ENCODE measurements at regions not wholly inside any gene's neighbourhood (a gene's known extent, or its start where the extent isn't known, plus 50 kb on each side); places are given as distances from the start of the nearest gene placed in this dataset.
"Not testable (repeated sequence)": the region's sequence is repeated elsewhere in the genome, so short reads cannot be mapped to it uniquely, and the experiment has no call there.

DNA sequence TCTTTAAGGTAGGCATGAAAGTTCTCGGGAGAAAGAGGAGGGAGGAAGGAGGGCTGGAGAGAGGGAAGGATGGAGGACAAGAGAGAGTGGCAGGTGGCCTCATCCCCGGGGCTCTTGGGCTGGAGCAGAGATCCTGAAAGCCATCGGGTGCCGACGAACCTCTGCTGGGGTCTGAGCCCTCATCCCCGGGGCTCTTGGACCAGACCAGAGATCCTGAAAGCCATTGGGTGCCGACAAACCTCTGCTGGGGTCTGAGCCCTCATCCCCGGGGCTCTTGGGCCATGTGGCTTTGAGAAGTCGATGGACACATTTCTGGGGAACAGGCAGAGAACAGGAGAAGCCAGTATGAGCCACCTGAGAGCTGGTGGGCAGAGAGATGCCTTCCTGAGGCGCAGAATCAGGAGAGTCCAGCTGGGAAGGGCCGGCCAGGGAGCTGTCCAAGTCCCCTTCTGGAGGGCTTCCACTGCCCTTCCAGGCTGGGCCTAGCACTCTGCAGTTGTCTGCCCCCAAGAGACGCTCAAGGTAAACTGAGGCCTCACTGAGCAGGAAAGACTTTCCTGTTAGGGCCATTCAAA lies 1398.1 kb downstream of the BRD1 start:
- no peak for DNase-seq

DNA sequence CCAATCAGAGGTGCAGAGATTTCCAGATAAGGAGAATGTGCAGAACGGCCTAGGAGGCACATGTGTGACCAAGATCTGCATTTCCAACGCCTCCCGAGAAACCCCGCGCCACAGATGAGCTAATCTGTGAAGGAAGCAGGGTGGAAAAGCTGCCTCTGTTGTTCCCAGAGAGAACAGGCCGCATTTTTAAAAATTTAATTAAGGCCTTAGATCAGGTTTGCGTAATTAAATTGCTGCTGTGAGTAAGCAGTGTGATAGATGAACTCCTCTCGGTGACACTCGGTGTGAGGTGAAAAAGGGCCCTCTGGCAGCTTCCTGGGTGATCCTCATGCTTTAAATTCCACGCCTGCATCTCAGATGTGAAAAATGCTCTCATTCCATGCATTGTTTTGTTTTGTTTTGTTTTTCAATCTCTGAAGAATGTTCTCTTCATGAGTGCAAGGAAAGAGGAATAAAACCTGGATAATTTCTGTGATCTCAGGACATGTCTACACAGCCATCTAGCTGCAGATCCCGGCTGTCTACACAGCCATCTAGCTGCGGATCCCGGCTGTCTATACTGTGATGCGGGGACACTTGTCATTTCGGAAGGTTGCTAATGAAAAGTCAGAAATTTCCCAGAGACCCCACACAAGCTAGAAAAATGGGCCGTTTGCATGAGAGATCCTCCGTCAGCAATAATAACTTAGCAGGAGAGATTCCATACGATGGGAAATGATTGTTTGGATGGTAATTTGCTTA lies 1398.9 kb downstream of the BRD1 start:
- DNase-seq, result no peak

DNA sequence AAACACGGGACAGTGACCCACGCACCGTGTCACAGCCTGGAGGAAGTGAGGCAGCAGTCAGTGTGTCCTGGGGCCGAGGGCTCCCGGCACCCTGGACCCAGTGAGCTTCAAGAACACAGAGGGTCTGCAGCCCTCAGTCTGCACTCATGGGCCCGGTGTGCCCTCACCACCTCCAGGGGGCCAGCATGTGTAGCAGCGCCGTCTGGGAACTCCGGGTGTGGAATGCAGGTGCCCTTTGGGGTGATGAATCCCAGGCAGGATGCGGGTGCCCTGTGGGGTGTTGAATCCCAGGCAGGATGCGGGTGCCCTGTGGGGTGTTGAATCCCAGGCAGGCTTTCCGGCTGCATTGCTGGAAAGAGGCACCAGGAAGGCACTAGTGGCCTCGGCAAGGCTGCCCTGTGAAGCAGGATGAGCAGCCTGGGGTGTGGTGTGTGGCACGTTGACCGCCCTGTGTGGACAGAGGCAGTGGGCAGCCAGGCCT lies 1399.9 kb downstream of the BRD1 start:
- no peak for DNase-seq

DNA sequence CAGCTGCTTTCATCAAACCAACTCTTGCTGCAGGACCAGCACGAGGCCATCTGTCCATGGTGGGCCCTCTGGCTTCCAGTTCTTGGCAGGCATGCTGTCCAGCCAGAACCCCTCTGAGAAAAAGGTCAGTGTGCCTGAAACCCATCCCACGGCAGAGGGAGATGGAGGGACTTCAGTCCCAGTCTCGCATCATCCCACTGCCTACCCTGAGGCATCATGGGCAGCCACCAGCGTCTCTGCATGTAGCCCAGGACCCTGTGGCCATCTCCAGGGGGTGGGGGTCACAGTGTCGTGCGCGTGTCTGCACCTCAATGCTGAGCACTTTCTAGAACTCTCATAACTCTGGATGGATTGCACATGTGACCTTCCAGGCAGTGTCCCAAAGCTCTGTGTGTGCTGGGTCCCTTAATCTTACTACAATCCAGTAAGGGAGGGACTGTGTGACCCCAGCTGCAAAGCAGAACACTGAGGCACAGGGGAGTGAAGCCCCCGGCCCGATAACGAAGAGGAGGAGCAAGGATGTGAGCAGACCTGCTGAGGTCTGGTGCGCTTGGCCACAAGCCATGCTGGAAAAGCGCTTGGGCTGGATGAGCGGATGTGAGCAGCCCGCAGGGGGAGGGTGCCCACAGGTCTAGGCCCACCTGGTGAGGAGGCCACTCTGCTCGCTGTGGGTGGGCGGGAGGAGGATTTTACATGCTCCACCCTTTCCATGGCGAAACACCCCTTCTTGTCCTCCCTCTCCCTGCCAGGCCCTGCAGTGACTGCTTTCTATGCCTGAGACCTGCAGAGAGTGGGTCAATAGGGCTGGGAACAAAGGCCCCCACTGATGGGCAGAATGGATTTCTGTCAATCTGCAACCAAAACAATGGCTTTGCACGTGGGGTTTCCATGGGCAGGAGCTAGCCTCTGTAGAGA lies 1401.0 kb downstream of the BRD1 start:
- no peak for DNase-seq

DNA sequence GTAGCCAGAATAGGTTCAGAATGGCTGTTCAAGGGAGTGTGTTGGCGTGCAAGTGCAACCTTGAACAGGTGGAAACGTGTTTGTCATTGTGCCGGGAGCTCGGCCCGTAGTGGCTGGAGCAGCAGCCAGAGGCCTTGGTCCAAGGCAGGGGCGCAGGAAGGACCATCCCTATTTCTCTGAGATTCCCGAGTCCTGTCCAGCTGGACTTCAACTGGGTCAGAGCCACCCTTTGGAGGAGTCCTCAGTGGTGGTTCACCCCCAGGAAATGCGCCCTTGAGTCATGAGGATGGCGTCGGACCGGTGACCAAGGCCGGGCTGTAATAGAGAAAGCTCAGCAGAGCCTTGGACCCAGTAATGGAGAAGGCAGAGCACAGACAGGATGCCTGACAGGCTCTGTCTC lies 1402.0 kb downstream of the BRD1 start:
- DNase-seq, result no peak

DNA sequence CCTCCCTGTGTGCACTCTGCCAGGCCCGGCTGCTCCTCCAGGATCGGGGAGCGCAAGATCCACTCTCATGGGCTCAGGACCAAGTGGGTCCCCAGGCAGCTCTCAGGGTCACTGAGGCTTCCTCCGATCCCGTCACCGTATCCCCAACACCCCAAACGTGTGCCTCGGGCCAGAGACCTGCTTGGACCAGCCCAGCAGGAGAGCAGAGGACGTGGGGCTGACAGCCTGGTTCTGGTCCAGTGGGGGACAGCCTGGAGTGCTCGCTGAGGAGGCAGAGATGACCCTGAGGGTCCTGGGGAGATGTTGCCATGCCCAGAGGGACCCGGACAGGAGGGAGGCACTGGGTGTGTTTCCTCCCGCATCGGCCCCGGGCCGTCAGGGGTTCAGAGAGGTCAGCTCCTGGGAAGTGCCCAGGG lies 1402.6 kb downstream of the BRD1 start:
- DNase-seq, result no peak

DNA sequence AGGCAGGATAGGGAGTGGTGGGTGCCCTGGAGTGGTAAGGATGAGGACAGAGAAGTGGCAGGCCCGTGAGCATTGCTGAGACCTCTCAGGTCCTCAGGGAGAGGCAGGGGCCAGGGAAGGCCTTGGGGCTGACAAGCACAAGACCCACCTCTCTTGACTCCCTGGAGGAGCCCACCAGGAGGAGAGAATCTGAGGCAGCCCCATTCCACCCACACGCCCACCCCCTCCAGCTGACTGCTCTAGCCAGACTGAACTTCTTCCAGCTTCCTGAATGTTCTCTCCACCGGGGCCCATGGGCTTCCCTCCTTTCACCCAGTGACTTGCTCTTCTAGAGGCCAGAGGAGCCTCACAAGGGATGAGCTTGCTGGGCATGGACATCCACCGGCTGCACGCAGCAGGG lies 1403.0 kb downstream of the BRD1 start:
- no peak for DNase-seq

DNA sequence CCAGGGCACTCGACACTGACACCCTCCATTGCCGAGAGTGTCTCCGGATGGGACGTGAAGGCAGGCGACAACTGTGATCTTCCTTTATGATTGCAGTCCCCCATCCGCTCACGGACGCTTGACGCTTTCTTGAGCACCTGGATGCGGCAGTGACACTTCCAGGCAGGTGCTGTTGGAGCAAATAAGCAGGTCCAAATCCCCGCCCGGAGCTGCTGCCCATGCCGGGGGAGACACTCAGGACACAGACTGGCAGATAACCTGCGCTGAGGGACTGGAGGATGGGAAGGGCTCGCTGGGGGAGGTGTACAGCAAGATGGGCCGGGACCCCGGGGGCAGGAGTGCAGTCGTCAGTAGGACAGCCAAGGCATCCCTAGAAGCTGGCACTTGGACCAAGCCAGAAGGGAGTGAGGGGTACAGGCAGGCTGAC lies 1403.5 kb downstream of the BRD1 start:
- no peak for DNase-seq

DNA sequence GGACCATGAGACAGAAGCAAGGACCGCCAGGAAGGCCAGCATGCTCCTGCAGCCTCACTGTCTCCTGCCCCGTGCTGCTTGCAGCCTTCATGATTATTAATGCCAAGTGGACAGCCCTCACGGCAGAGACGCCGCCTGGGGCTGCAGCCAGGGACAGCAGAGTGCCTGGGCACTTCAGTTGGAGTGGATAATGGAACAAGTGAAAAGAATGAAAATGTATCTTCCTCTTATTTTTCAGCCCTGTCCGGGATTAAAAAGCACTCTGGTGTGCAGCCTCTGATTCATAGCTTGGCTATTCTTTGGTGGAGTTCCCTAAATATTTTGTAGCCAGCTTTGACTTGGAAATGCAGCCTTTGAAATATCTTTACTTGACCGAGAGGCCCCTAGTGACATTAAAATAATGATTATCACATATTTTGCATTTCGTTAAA lies 1404.2 kb downstream of the BRD1 start:
- DNase-seq, result no peak

DNA sequence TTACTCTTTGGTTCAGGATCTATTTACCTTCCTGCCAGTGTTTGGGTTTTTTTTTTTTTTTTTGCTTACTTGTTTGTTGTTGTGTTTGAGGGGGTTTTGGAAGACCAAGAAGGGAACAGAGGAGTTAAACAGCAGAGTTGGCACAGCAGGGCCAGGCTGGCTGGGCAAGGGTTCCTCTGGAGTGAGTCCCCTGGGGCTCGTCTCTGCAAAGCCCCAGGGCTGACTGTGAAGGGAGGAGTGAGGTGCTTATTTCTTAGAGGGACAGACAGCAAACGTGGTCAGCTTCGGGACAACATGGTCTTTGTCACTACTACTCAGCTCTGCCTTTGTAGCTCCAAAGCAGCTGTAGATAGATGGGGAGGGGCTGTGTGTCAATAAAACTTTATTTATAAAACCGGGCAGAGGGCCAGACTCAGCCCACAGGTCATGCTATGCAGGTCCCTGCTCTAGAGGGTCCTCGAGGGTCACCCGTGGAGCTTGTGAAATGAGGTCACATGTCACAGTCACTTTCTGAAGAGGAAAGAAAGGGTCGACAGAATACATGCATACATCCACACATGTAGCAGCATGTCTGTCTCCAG lies 1404.7 kb downstream of the BRD1 start:
- no peak for DNase-seq

DNA sequence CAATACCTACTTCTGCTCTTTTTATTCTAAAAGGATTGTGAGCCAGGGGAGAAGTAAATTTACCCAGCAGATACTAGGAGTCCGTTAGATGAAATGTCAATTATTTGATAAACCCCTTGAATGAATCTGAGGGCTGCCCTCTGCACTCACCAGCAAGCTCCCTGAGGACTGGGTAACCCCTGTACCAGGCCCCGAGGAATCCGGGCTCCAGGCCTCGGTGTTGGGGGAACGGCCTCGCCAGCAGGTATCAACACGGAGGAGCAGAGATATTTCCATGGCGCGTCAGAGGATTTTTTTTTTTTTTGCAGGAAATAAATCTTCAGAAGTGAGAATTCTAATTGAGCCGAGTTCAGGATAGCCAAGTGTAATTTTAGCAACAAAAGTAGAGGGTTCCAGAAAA lies 1408.8 kb downstream of the BRD1 start:
- no peak for DNase-seq

DNA sequence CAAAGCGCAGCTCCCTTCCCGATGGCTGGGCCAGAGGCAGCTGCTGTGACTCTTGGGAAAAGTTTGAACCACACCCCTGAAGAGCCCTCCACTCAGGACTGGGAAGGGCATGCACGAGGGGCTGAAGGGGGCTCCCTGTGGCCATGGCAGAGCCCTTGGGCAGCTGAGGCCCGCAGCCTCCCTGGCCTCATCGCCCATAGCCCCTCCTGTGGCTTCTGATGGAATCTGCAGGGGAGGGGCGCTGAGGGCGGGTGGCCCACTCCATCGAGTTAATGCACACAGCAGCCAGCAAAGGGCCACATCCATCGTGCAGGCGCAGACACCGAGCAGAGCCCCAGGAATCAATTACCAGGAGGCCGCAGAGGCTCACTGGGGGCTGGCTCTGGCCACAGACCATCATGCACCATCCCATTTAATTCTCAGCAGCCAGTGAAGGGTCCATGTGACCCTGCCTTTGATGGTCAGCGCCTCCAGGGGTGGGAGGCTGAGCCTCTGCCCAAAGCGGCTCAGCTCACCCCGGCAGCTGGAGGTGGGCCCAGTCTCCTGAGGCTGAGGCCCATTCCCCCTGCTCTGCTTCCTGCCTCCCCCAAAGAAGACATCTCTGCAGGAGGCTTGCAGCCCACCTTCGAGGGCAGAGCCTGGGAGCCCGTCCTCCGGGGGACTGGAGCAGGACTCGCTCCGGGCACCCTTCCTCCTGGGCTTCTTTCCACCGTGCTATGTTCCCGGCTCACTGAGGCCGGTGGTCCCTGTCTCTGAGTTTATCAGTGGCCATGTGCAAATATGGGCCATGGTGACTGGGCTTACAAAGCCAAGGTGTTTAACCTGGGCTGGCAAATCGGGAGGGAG lies 1410.2 kb downstream of the BRD1 start:
- DNase-seq, result no peak

DNA sequence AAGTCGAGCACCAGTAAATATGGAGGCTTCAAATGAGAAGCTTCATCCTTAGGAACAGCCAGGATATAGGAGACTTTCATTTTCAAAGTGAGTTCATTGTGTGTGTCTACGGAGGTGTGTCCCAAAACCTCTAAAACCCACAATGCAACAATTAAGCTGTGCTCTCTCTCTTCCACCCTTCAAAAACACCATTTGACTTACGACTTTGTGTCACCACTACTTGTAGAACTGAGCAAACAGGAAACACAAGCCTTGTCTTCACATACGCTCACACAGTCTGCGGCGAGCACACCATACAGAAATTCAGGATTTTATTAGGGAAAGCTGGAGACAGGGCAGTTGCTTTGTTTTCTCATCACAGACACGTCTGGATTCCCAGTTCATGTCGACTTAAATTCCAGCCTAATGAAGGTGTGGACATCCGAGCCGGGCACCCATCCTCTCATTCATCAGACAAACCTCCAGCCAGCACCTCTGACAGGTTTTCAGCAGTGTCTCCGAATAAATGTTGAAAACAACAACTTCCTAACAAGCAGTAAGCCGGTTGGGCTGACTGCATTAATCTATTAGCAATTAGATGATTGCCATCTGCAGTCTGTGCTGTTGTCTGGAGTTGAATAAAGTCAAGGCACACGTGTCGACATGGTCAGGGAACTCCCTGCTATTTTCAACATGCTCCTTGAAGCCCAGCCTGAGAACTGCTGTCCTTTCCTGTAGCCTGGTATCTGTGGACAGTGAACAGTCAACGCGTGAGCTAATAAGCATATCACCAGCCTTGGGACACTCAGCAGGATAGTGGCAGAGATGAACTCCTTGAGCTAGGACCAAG lies 1411.1 kb downstream of the BRD1 start:
- no peak for DNase-seq

DNA sequence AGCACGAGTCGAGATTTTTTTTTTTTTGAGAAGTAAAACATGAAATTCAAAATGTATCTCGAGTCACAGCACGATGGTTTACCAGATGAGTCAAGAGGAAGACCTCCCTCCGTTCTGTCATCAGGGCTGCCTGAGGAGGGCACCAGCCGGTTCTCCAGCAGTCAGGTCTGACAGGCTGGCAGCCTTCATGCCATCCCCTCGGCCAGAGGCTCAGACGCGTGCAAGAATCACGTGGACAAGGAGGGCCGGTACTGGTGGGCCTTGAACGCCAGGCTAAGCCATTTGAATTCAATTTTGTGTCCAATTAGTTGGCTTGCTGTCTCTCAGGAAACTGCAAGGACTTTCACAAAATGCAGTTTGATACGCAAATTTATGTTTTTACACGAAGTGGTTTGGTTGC lies 1412.2 kb downstream of the BRD1 start:
- no peak for DNase-seq

DNA sequence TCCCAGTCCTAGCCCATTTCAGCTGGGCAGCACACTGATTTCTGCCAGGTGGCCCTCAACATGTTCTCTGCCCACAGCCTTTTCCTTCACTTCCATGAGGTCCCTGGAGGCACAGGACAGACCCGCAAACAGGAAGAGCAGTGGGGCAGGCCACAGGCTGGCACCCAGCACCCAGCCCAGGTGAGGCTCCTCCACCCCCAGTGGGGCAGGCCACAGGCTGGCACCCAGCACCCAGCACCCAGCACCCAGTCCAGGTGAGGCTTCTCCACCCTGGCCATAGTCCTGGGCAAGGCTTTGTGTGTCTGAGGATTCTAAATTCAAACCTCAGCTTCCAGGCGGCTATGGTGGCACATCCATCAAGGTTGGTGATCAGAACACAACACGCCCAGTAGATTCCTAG lies 1413.0 kb downstream of the BRD1 start:
- DNase-seq, result no peak

DNA sequence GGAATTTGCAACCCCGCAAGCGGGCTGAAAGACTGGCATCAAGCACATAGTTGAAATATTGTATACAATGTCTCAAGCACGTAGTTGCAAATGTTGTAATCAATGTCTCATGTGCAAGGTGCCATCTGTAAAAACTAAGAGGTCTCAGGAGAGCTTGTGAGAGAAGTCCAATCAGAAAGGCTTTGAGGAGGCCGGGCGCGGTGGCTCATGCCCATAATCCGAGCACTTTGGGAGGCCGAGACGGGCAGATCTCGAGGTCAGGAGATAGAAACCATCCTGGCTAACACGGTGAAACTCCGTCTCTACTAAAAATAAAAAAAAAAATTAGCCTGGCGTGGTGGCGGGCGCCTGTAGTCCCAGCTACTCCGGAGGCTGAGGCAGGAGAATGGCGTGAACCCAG lies 1414.7 kb downstream of the BRD1 start:
- DNase-seq, result not testable (repeated sequence)

DNA sequence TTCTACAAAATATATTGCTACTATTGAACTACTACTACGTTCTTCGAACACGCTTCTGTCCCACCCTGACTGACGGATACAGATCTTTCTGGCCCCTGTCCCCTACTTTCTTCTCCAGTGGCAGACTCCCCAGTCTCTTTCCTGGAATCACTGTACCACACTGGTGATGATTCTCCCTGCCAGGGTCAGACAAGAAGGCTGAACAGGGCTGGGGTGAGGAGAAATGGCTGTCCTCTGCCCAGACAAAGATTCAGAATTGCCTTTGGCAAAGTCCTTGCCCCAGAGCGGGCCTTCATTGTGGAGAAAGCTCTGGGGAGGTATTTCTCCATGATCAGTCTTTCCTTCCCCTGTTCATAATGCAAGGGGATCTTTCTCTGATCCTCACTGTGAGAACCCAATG lies 1417.1 kb downstream of the BRD1 start:
- no peak for DNase-seq

DNA sequence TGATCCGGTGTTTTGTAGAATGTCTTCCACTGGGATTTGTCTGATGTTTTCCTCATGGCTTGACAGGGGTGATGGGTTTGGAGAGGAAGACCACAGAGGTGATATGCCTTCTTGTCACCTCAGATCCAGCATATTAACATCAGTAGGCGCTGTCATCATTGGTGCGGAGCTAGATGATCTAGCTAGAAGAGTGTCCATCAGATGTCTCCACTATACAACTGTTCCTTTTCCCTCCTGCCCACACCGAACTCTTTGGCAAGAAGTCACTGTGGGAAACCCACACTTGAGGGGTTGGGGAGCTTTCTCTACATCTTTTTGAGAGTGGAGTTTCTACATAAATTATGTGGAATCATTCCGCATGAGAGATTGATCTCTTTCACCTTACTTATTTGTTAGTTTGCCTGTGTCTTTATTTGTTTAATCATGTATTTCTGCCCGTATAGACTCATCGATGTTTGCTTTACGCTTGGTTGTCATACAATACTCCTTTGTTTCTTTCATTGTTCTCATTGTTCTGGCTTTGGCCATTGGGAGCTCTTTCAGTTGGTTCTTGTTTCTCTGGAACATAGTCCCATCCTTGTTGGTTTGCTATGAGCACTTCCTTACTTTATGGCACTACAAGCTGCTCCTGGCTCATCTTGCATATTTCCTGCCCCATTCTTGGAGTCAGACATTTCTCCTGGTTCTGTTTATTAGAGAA lies 1420.3 kb downstream of the BRD1 start:
- no peak for DNase-seq

DNA sequence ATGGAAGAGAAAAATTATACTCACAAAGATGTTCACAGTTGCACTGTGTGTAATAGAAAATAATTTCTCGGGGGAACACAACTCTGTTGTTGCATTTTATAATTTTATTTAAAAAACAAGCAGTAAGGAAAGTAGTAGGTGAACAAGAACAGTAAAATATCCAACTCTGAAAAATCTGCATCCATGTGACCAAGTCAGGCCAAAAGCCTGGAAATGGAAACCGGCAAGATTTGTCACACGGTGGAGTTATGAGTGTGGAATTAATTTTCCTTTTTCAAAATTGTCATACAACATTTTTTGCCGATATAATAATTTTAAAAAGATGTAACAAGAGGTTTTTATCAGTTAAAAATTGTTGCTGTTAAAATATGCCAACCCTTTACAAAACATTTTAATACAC lies 1421.5 kb downstream of the BRD1 start:
- DNase-seq, result no peak

DNA sequence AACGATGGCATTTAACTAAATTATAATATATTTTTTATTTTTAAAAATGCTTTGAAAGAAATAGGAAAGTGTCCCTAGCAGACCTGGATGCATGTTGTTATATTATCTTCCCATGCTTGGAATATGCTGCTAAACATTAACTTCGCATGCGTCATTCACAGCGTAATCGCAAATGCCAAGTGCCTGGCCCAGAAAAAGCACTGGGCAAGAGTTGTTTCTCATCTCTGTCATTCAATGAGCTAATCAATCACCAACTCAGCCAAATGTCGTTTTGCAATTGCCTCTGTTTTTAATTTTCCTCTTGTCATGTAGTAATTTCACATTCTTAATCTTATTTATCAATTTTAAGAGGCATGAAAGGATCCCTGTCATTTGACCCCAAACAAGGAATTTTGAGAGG lies 1421.9 kb downstream of the BRD1 start:
- no peak for DNase-seq

Measured in activated naive CD4-positive, alpha-beta T cell treated with anti-CD3 and anti-CD28 coated beads, Interleukin-2, amount 50 U/mL, for 16 hours (primary cell).